HG03354 (cell line): ENCODE measurements at regions not wholly inside any gene's neighbourhood (a gene's known extent, or its start where the extent isn't known, plus 50 kb on each side); places are given as distances from the start of the nearest gene placed in this dataset.
"Not testable (repeated sequence)": the region's sequence is repeated elsewhere in the genome, so short reads cannot be mapped to it uniquely, and the experiment has no call there.

Experiments used
- ATAC-seq: cut with Tn5 transposase; IDR thresholded peaks from one replicate; pipeline ENCODE4 v1.9.1; 2021; ENCODE audit warnings: mild to moderate bottlenecking; ENCODE audit not compliant: unreplicated experiment, poor library complexity, severe bottlenecking

DNA sequence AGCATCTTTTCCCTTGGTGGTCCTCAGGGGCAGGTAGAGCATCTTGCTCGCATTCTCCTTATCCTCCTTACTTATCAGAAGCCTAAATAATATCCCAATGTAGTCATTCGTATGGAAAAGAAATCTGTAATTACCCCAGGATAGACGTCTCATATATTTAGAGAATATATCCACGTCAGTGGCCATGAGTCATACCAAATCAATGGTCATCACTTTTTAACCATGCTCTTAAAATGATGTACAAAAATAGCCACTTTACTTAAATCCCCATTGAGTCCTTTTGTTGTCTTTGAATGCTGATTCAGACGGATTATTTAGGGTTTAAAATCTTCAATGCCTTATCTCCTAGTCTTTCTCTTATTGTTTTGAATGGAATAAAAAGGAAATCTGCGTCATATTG is 231.7 kb upstream of the STXBP5 start:
- no peak for ATAC-seq

- ATAC-seq: no peak
Measured at GRCh38 chr6:146974351-146974750, 229.9 kb upstream of the STXBP5 start.

DNA sequence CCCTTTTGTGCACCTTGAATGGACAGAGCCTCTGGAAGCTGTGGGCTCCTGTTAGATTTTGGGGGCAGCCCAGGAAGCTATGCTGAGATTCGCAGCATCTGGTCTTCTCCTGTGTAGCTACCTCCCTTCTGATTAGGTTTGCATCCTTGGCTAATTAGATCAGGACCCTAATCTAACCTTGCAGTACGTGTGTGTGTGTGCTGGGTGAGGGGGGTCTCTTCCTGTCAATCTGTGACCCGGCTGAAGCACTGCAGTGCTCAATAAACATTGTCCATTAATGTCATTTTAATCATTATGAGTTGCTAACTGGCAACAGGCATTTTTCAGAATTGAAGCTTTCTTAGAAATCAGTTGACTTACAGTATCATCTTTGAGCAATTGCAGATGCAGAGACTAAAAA is 229.1 kb upstream of the STXBP5 start:
- ATAC-seq: no peak

DNA sequence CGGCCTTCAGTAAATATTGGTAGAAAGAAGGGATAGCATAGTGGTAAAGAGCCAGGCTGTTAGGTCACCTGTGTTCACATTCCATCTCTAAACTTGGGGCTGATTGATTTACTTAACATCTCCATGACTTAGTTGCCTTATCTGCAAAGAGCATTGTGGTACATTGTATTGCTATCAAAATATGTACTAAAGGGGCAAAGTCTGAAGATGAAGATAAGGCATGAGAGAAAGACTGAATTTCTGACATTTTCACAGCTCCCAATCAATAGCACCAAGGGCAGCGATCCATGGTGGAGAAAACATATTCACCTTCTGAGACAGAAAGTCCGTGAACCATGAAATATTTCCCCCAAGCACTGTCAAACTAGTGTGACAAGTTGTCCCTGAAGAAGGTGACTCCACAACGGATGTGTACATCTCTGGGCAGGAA is 223.3 kb upstream of the STXBP5 start:
- no peak for ATAC-seq

DNA sequence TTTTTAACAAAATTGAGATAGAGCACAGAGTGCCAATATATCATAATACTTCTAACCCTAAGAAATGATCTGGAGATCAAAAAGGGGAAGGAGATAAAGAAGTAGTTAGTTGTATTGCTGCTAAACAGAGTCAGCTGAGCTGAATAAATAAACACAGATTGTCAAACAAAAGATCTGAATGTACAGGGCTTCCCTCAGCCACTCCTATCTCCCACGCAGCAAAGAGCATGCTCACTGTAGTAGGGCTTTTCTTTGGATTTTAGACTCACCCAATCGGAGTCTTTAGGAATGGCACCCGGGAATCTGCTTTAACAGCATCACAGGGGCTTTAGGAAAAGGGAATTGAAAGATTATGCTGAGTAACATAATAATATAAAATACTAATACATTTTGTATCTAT is 222.2 kb upstream of the STXBP5 start:
- no peak for ATAC-seq

DNA sequence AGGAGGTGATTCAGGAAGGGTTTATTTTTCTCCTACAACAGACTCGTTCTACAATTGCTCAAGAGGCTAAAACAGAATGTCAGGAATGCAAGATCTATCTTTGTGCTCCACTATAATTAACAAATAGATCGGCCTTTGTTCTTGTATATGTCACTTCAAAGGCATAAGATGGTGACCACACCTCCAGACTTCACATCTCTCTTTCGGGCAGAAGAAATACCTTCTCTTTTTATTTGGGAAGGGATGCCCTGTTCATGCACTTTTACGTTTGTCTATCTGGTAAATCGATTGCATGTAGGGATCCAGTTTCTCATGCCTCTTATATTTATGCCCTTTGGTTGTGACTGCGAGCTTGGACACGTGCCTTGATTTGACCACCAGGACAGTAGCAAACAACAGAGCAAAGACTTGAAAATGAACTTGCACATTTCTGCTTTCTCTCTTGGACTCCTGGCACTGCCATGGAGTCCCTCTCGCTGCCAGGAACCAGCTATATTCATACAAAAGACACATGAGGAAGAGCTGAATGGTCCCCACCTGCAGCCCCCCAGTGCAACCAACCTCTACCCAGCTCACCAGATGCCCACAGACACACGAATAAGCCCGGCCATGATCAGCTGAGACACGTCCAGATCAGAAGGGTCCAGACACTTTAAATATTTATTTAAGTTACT is 219.8 kb upstream of the STXBP5 start:
- ATAC-seq: no peak

DNA sequence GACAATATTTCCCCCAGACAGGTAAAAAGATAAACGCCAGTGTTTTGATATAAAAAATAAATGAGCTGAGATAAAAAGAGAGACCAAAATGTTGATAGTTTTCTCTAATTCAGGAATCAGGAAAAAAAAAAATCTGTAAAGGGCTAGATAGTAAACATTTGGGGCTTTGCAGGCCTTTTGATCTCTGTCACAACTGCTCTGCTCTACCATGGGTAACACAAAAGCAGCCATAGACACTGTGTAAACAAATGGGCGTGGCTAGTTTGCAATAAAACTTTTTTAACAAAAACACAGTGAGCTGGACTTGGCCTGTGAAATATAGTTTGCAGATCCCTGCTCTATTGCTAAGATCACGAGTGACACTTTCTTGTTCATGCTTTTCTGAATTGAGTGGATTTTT is 219.1 kb upstream of the STXBP5 start:
- ATAC-seq: no peak

GRCh38 chr6:146985966-146986365 is 218.3 kb upstream of the STXBP5 start:
- no peak for ATAC-seq

DNA sequence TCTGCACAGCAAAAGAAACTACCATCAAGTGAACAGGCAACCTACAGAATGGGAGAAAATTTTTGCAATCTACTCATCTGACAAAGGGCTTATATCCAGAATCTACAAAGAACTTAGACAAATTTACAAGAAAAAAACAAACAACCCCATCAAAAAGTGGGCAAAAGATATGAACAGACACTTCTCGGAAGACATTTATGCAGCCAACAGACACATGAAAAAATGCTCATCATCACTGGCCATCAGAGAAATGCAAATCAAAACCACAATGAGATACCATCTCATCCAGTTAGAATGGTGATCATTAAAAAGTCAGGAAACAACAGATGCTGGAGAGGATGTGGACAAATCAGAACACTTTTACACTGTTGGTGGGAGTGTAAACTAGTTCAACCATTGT is 216.3 kb upstream of the STXBP5 start:
- ATAC-seq: not testable (repeated sequence)

DNA sequence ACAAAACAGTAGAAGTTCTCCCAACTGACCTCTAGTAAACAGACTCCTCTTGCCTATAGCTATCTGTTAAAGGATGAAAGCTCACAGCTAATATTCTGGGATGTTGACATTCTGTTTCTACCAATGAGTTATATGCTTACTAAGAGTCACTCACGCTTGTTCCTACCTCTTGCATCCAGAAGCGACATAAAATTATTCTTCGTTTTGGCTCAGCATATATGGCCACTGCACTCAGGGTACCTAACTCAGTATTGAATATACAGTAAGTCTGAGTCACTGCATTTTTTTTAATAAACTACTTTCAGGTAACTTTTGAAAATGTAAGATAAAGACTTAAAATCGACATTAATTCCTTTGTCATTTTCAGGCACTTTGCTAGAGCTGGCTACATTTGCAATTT is 214.4 kb upstream of the STXBP5 start:
- ATAC-seq: no peak

DNA sequence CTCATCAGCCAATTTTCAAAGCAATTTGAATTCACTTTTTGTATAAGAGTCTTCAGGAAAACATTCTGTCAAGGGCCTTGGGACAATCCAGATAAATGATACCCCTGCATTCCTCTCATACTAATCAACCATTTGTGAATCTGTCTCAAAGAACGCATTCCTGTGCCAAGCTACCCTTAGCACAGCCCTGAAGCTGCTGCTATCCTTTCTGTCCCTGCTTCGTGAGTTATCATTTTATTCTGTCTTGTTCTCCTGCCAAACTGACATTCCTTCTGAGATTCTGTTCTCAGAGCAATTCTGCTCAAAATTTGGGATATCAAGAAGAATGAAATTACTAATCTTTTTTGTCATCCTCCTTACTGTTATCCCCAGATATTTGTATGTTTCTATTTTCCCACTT is 213.9 kb upstream of the STXBP5 start:
- ATAC-seq: no peak

DNA sequence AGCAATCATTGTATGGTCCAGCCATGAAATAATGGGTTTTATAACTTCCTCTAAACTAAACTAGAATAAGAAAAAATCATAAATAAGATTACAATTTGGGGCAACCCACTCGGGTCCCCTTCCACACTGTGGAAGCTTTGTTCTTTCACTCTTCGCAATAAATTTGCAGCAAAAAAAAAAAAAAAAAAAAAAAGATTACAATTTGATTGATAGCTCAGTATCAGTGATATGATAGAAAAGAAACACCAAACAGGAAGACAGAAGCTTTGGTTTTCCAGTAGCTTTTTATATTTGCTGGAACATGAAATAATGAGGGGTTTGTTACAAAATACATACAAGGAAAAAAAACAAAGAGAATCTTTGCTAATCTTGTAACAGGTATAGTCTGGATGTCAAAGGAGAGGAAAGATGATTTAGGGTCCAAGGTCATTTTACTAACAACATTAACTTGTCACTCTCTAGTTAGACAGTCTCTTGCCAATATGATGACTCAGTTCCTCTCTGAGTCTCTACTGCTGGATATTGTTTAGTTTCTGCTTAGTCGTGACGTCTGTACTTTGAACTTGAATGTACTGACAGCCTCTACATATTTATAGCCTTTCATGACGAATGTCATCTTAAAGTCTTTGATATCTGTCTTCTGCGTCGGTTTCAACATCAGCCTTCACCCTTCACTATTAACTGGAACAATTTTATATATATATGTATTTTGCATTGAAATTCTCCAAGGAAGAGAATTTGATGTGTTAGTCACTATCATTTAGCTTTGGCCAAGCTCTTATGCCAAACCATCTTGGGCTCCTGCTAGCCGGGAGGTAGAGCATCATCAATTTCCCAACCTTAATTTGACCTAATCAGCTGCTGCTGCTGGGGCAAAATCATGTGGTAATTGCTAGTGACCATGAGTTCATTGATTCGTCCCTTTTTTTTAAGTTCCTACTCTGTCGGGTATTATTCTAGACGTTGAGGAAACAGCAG is 213.1 kb upstream of the STXBP5 start:
- ATAC-seq: no peak

GRCh38 chr6:146997062-146997461 is 207.2 kb upstream of the STXBP5 start:
- ATAC-seq: no peak

GRCh38 chr6:146999766-147000165 is 204.5 kb upstream of the STXBP5 start:
- ATAC-seq: no peak

DNA sequence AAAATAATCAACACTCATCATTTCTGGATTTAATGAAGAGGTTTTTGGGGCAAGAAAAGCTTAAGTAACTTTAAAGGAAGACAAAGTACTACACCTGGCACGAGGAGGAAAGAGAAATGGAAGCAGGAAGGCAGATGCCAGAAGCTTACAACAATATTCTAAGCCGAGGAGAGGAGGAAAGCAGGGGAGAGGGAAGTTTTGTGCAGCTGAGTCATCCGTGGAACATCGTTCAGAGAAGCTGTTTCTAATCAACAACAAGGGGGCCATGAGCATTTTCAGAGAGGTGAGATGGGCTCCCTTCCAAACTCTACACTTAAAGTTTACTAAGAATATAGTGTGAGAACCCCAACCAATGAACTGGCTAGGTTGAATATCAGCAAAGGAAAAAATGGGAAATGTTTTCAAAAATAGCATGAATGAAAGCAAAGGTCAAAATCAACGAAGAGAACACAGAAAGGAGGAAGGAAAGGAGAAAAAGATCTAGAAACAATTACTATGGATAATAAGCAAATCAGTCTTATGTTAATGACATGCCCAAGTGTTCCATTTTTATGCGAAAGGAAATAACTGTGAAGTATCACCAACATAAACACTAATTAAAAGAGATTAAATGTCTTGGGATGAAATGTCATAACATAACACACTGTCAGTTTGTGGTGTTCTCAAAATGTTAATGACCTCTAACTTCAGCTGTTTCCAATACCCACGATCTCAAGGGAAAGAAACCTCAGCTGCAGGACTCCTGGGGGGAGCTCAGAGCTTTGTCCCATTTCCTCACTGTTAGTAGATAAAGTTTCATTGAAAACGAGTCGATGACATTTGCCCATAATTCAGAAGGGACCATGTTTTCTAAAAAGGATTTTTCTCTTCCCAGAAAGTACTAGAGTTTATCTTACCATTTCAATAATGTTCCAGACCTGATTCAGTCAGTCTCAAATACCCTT is 203.4 kb upstream of the STXBP5 start:
- ATAC-seq: no peak

DNA sequence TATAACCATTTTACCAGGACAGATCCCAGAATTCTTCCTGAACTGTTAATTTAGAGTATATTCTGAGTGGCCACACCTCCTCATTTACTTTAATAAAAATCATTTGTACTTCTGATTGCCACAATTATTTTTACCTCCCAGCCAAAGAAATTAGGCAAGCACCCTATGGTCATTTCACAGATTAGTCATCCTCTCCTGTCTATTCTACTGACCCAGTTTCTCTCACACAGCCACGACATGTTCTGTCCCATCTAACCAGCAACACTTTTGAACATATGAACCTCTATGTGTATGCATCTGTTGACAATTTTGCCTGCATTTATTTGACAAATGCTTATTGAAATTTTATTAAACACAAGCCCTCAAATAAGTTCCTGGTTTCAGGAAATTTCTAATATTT is 202.6 kb upstream of the STXBP5 start:
- no peak for ATAC-seq

GRCh38 chr6:147003186-147003585 is 201.0 kb upstream of the STXBP5 start:
- no peak for ATAC-seq

DNA sequence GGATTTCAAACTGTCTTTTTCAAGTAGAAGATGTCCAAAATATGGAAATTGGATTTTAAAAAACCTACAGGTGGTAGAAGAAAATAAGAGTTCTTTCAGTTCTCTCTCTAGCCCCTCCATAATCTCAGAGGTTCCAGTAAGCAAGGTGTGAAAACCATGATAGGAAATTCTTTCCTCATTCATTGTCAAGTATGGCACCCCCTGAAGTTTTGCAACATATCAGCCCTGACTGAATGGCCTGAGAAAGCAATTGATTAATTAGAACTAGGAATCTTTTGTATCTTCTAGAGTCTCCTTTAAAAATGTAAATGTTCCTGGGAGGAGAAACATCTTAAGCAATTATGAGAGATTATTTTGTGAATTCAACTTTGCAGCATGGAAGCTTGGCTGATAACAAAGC is 198.7 kb upstream of the STXBP5 start:
- ATAC-seq: no peak

- ATAC-seq: no peak
Measured at GRCh38 chr6:147007441-147007840, 196.8 kb upstream of the STXBP5 start.

DNA sequence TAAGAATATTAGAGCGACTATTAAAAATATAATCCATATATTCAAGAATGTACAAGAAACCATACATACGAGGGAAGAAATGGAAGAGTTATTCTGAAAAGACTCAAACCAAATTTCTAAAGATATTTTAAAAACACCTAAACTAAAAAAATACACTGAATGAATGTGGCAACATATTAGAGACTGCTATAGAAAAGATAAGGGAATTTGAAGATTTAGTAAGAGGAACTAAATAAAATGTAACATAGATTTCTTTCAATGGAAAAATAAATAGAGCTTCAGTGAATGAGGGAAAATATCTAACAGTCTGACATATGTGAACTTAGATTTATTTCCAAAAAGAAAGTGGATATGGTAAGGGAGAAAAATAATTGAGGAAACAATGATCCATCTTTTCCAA is 194.9 kb upstream of the STXBP5 start:
- no peak for ATAC-seq
